Activated CD4-positive, alpha-beta T cell treated with anti-CD3 and anti-CD28 coated beads, Interleukin-2, Interleukin-4, amounts not matched to agents 100 ng/mL and 50 ng/mL, durations not matched to agents 16 hours and 8 hours (primary cell): ENCODE measurements at regions not wholly inside any gene's neighbourhood (a gene's known extent, or its start where the extent isn't known, plus 50 kb on each side); places are given as distances from the start of the nearest gene placed in this dataset.

Source experiments
- DNase-seq: peaks from one replicate; pipeline ENCODE4 v3.0.0-alpha.2; 2020; ENCODE audit warnings: low spot score

GRCh38 chr12:28937196-28937595 is 211.9 kb upstream of the FAR2 start:
- DNase-seq: no peak

- DNase-seq: no peak
These were observed 211.0 kb upstream of the FAR2 start for GRCh38 chr12:28938056-28938455.

GRCh38 chr12:28938581-28939235 is 210.4 kb upstream of the FAR2 start:
- DNase-seq: no peak

GRCh38 chr12:28939427-28939826 is 209.7 kb upstream of the FAR2 start:
- DNase-seq: no peak

- DNase-seq: no peak
These were observed 207.8 kb upstream of the FAR2 start for GRCh38 chr12:28941248-28941647.

GRCh38 chr12:28946361-28946760 is 202.7 kb upstream of the FAR2 start:
- no peak for DNase-seq

GRCh38 chr12:28948685-28949084 is 200.4 kb upstream of the FAR2 start:
- no peak for DNase-seq

- no peak for DNase-seq
These were observed 199.9 kb upstream of the FAR2 start for GRCh38 chr12:28949184-28949583.

GRCh38 chr12:28950049-28950448 is 199.0 kb upstream of the FAR2 start:
- DNase-seq: no peak

GRCh38 chr12:28951935-28952334 is 197.1 kb upstream of the FAR2 start:
- DNase-seq: no peak

GRCh38 chr12:28954333-28954732 is 194.7 kb upstream of the FAR2 start:
- no peak for DNase-seq

- DNase-seq: no peak
These were observed 193.6 kb upstream of the FAR2 start for GRCh38 chr12:28955491-28955890.

- DNase-seq: no peak
These were observed 193.1 kb upstream of the FAR2 start for GRCh38 chr12:28955931-28956330.

GRCh38 chr12:28958553-28959195 is 190.4 kb upstream of the FAR2 start:
- no peak for DNase-seq

- no peak for DNase-seq
These were observed 187.1 kb upstream of the FAR2 start for GRCh38 chr12:28961948-28962384.

GRCh38 chr12:28963554-28963953 is 185.5 kb upstream of the FAR2 start:
- no peak for DNase-seq

- DNase-seq: no peak
These were observed 182.9 kb upstream of the FAR2 start for GRCh38 chr12:28966046-28966780.

GRCh38 chr12:28967426-28967825 is 181.7 kb upstream of the FAR2 start:
- DNase-seq: no peak

GRCh38 chr12:28973491-28973890 is 175.6 kb upstream of the FAR2 start:
- DNase-seq: no peak

- DNase-seq: no peak
These were observed 174.9 kb upstream of the FAR2 start for GRCh38 chr12:28974166-28974565.

GRCh38 chr12:28974883-28975282 is 174.2 kb upstream of the FAR2 start:
- no peak for DNase-seq

- no peak for DNase-seq
These were observed 173.3 kb upstream of the FAR2 start for GRCh38 chr12:28975564-28976340.

- no peak for DNase-seq
These were observed 168.6 kb upstream of the FAR2 start for GRCh38 chr12:28980436-28980835.
